GM18868 (cell line): ENCODE measurements at regions not wholly inside any gene's neighbourhood (a gene's known extent, or its start where the extent isn't known, plus 50 kb on each side); places are given as distances from the start of the nearest gene placed in this dataset.

ENCODE experiments used
- ATAC-seq: cut with Tn5 transposase; IDR thresholded peaks from one replicate; pipeline ENCODE4 v1.9.1; 2021; ENCODE audit warnings: mild to moderate bottlenecking, moderate library complexity; ENCODE audit not compliant: unreplicated experiment

DNA sequence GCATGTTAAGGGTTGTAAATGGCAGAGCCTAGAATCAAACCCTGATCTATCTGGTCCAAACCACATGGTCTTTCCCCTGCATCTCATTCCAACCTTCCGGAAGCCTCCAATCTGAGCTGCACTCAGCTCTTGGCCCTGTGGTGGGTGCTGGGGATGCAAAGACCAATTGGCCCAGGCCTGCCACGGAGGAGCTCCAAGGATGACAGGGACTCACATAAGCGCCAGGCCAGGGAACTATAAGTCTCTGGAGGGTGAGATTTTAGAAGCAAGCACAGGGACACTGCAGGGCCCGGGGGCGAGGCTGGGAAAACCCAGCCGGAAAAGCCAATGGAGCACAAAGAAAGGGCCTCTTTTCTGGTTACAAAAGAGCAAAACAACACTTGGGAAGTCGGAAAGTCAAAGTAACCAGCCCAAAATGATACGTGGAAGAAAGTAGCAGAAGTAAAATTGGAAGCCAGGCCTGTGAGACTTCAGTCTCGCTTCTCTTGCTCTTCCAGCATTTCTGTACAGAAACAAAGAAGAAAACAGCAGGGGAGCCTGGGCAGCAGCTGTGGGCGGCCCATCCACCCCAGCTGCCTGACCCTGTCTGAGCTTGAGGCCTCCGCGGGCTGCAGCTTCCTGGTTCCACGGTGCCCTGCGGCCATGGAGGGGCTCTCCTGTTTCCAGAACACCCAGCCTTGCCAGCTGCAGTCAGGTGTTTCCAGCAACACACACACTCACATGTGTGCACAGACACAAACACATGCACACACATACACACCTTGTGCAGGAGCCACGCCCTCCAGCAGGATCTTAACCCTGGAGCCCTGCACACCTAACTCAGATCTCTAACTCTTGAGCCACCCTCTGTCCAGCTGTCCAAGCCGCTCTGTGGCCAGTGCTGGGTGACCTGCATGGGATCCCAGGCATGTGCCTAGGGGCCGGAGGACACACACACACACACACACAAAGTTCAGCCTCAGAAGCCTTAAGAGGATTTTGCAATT, 178.2 kb downstream of the BCL11B start:
- ATAC-seq = no peak

GRCh38 chr14:99094901-99095300, 177.1 kb downstream of the BCL11B start:
- ATAC-seq = no peak

- no peak for ATAC-seq
These were observed 176.6 kb downstream of the BCL11B start for GRCh38 chr14:99095369-99095768.

GRCh38 chr14:99098199-99098598, 173.8 kb downstream of the BCL11B start:
- no peak for ATAC-seq

- no peak for ATAC-seq
These were observed 172.8 kb downstream of the BCL11B start for GRCh38 chr14:99099051-99099787.

GRCh38 chr14:99100497-99101270, 171.3 kb downstream of the BCL11B start:
- ATAC-seq = no peak

DNA sequence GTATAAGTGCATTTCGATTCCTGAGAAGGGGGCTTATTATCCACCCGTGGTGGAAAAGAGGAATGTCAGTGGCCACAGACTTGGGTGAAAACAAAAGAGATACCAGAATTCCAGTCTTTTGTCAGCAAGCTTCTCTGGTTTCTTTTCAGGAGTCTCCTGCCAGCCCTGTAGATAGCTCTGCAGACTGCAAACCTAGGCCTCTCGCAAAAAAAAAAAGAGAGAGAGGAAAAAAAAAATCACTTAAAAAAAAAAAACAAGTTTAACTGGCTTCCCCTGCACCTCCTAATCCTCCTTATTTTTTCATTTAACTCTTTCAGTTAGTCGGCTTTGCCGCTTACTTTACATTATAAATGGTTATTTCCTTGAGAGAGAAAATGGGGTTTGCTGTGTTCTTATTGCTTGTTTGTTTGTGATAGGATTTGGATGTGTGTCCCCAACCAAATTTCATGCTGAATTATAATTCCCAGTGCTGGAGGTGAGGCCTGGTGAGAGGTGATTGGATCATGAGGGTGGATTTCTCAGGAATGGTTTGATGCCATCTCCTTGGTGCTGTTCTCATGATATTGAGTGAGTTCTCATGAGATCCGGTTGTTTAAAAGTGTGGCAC, 170.0 kb downstream of the BCL11B start:
- no peak for ATAC-seq

GRCh38 chr14:99116741-99117295, 155.2 kb downstream of the BCL11B start:
- no peak for ATAC-seq

GRCh38 chr14:99117671-99118045, 154.3 kb downstream of the BCL11B start:
- no peak for ATAC-seq

DNA sequence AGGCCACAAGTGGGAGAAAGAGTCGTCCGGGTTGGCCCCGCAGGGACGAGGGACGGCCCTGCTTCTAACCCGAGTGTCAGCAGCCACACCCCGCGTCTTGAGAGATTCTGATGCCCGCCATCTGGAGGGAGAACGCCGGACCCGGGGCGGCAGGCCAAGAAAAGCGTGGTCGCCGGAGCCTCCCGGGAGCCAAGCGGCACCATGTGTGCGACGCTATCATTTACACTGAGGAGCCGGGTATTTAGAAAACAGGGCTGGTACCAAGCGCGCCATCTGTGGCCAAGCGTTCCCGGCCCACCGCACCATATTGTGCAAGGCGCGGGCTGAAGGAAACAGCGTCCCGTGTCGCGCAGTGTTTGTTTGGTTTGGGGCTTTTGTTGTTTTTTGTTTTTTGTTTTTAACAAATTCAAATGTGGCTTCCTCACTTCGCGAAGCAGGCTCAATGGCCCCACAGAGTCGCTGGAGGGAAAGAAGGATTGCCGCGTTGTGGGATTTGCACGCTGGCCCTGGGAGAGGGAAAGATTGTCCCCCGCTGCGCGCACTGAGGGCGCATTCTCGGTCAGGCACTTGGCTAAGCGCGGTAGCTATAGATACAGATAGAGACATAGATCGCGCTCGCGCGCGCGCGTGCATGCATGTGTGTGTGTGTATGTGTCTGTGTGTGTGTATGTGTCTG, 153.8 kb downstream of the BCL11B start:
- no peak for ATAC-seq

DNA sequence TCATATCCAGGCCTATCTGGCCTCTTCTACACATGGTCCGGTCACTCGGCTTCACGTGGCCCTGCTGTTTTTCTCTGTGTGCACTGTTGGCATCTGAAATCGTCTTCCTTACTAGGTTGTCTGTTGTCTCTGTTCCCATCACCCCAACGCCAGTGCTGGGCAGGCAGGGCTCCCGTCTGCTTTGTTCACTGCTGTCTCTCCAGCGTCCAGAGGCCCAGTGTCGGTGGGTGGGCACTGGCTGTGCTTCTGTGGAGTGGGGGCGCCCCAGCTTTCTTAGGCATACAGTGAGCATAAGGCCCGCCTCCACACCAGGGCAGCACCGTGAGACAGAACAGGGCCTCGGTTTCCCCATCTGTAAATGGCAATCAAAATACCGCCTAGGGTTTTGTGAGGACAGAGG, 153.1 kb downstream of the BCL11B start:
- ATAC-seq = no peak
